T-helper 1 cell treated with Interleukin-12 subunit alpha and Interleukin-12 subunit beta and Interleukin-4 antibody, amounts not matched to agents 30 μg/mL and 1 μg/mL, for 36 hours (primary cell): ENCODE measurements at regions not wholly inside any gene's neighbourhood (a gene's known extent, or its start where the extent isn't known, plus 50 kb on each side); places are given as distances from the start of the nearest gene placed in this dataset.

Source experiments
- H3K27ac Mint-ChIP-seq: one replicate; pipeline ENCODE4 v1.8.0; 2021; ENCODE audit warnings: mild to moderate bottlenecking, mixed read lengths
- H3K27me3 Mint-ChIP-seq: one replicate; pipeline ENCODE4 v1.8.0; 2021; ENCODE audit warnings: low read depth, mixed read lengths
- H3K36me3 Mint-ChIP-seq: one replicate; pipeline ENCODE4 v1.8.0; 2021; ENCODE audit warnings: low read depth, mixed read lengths
- H3K4me1 Mint-ChIP-seq: one replicate; pipeline ENCODE4 v1.8.0; 2021; ENCODE audit warnings: low read depth, mixed read lengths
- H3K4me3 Mint-ChIP-seq: one replicate; pipeline ENCODE4 v1.8.0; 2021; ENCODE audit warnings: mild to moderate bottlenecking, moderate library complexity, mixed read lengths
- H3K9me3 Mint-ChIP-seq: one replicate; pipeline ENCODE4 v1.8.0; 2021; ENCODE audit warnings: mixed read lengths

DNA sequence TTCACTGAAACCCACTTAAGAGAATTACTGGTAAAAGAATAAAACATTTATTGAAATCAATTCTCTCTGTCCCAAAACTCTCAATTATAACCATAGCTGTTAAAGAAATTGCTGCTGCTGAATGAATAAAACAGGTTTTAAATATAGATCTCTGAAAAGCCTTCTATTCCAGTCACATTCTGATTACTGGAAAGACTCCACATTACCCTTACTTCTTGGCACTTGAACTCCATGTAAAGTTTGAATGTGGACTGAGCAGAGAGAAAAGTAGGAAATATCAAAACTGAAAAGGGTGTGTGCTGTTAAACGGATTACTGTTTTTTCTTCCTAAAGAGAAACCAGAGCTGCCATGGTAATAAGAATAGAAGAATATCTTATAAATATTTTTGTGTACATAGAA, 655.3 kb upstream of the SETBP1 start:
- no peaks in the 10 kb centered on the region for H3K36me3 Mint-ChIP-seq
- H3K4me3 Mint-ChIP-seq: no peak overlapping the region
- no peaks in the 10 kb centered on the region for H3K4me1 Mint-ChIP-seq
- no peak overlapping the region for H3K27ac Mint-ChIP-seq
- no peaks in the 10 kb centered on the region for H3K27me3 Mint-ChIP-seq
- peaks cover 9% of the 10 kb centered on the region for H3K9me3 Mint-ChIP-seq

DNA sequence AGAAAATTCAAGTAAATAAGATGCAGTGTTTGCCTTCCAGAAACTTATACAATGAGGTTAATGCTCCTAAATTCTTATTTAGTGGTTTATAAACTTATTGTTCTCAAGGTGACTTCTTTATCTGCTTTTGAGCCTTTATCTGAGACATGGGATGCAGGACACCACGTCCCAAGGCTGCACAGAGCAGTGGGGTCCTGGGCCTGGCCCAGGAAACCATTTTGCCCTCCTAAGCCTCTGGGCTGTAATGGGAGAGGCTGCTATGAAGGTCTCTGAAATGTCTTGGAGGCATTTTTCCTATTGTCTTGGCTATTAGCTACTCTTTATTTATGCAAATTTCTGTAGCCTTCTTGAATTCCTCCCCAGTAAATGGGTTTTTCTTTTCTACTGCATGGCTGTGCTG, 652.6 kb upstream of the SETBP1 start:
- Mint-ChIP-seq H3K36me3 (no peaks in the 10 kb centered on the region), H3K4me3 (no peak overlapping the region), H3K4me1 (no peaks in the 10 kb centered on the region)

DNA sequence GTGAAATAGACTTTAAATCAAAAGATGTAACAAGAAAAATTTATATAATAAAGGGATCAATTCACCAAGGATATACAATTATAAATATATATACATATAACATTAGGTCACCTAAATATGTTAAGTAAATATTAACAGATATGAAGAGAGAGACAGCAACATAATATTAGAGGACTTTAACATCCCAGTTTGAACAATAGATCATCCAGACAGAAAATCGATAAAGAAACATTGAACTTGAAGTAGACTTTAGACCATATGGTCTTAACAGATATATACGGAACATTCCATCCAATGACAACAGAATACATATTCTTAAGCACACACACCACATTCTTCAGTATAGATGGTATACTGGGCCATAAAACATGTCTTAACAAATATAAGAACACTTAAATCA, 649.6 kb upstream of the SETBP1 start:
- Mint-ChIP-seq H3K36me3 (no peaks in the 10 kb centered on the region), H3K4me1 (no peaks in the 10 kb centered on the region), H3K27ac (no peak overlapping the region), H3K27me3 (no peaks in the 10 kb centered on the region), H3K9me3 (peaks cover 8% of the 10 kb centered on the region), H3K4me3 (no peak overlapping the region)

More for the DNA sequence above, 652.6 kb upstream of the SETBP1 start:
- Mint-ChIP-seq H3K27me3 (no peaks in the 10 kb centered on the region), H3K9me3 (peaks cover 9% of the 10 kb centered on the region), H3K27ac (no peak overlapping the region)

DNA sequence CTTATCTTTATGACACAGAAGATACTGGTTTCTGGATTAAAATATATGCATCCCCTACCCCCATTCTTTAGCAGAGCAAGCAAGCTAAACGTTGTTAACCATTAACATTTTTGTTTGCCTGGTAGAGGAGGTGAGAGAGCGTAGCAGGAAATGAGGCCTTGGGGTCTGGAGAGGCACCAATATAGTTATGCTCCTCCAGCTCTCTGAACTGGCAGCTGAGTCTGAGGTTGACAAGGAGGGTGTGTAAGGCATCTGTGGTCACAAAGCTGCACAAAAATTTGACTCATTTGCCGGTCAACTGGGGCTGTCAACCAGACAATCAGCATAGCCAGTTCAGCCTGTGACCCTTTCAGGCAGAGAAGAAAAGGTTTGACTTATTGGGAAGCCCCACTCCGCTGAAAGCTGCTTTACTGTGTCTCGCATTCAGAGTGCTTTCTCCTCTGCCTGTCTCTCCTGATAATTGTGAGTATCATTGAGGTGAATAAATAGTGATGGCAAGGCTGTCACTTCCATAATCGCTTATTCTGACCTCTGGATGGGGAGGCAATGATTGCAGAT, 647.5 kb upstream of the SETBP1 start:
- H3K27me3 Mint-ChIP-seq: no peaks in the 10 kb centered on the region

DNA sequence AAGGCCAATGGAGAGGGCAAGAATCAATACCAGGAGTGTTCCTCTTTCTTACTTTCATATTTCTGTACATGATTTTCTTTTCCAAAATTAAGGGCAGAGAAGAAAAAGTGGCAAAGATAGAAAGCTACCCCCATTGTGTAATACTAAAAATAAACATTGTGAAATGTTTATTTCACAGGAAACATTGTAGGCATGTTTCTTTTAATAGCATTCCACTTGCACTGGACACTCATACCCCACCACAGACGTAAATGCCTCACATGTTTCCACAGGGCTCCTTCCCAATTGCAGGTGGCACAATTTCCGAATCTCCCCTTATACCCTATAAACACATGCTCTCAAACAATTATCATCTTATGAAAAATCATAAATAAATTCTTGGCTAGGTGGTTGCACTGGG, 645.1 kb upstream of the SETBP1 start:
- Mint-ChIP-seq H3K27me3 (no peaks in the 10 kb centered on the region), H3K36me3 (no peaks in the 10 kb centered on the region), H3K9me3 (peaks cover 3% of the 10 kb centered on the region), H3K4me3 (no peak overlapping the region), H3K27ac (no peak overlapping the region), H3K4me1 (no peaks in the 10 kb centered on the region)

More for the DNA sequence above, 647.5 kb upstream of the SETBP1 start:
- no peak overlapping the region for H3K4me3 Mint-ChIP-seq
- no peak overlapping the region for H3K27ac Mint-ChIP-seq
- no peaks in the 10 kb centered on the region for H3K4me1 Mint-ChIP-seq
- H3K9me3 Mint-ChIP-seq: peaks cover 8% of the 10 kb centered on the region
- H3K36me3 Mint-ChIP-seq: no peaks in the 10 kb centered on the region

DNA sequence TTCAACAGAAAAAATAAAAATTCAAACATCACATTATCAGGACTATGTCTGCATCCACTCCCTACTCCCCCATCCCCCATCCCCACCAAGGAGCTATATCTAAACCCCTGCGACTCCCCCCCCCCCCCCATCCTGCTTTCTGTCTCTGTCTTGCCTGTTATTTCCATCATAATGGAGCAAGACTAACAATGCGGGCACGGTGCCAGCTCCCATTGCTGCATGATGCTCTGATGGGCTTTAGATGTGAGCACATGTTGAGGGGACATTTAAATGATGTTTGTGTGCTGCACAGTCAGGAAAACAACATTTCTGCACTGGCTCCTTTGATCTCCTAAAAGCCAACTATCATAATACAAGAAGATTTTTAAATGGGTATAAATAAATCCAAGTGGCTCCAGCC, 644.2 kb upstream of the SETBP1 start:
- Mint-ChIP-seq H3K9me3 (peaks cover 3% of the 10 kb centered on the region), H3K4me3 (no peak overlapping the region), H3K27me3 (no peaks in the 10 kb centered on the region), H3K36me3 (no peaks in the 10 kb centered on the region), H3K27ac (no peak overlapping the region), H3K4me1 (no peaks in the 10 kb centered on the region)

DNA sequence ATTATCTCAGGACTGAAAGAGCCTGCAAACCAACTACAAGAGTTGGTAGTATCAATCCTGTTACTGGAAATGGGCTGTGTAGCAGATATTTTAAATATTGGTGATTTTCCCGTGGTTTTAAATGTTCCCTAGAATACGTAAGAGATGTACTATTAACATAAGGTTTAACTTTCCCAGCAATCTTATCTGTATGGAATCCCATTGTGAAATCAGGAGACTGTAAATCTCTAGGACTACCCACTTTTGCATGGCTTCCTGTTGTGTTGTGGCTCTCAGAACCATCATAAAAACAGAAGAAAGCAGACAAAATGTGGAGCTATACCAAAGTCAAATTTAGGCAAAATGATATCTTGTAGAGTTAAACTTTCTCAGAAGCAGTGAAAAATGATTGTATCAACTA, 641.5 kb upstream of the SETBP1 start:
- Mint-ChIP-seq H3K36me3 (no peaks in the 10 kb centered on the region), H3K4me1 (no peaks in the 10 kb centered on the region), H3K27ac (no peak overlapping the region), H3K27me3 (no peaks in the 10 kb centered on the region), H3K4me3 (no peak overlapping the region), H3K9me3 (peaks cover 3% of the 10 kb centered on the region)

DNA sequence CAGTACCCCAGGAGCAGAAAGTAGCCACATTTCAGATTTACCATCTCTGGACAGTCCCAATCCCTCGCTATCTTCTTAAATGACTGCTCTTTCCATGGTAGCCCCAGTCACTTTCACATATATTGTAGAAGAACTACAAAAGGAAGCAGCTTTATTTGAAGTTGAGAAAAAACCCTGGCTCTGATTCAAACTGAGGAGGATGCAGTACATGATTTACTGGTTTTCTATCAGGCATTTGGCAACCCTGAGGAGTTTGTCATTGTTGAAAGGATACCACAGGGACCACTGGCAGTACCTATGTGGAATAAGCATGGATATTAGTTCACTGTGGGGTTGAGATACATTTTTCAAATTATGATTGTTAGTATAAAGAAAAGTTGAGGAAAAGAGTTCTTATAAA, 640.9 kb upstream of the SETBP1 start:
- H3K27me3 Mint-ChIP-seq: no peaks in the 10 kb centered on the region
- no peak overlapping the region for H3K4me3 Mint-ChIP-seq
- H3K36me3 Mint-ChIP-seq: no peaks in the 10 kb centered on the region
- H3K27ac Mint-ChIP-seq: no peak overlapping the region
- peaks cover 3% of the 10 kb centered on the region for H3K9me3 Mint-ChIP-seq
- no peaks in the 10 kb centered on the region for H3K4me1 Mint-ChIP-seq

DNA sequence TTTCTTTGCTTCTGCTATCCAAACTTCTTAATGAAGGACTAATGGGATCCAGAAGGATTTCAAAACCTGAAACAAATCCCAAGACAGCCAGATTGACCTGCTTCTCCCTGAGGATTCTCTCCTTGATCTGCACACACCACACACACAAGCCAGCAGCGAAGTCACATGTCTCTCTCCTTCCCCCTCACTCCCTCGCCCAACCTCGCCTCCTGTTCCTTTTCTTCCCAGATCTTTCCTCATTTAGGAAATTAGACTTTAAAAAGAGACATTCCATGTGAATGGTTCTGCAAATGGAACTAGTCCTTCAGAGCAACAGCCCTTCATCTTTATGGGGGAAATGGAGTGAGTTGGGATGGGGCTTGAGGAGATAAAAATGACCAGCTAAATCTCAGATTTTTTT, 639.1 kb upstream of the SETBP1 start:
- no peaks in the 10 kb centered on the region for H3K9me3 Mint-ChIP-seq
- H3K4me1 Mint-ChIP-seq: no peaks in the 10 kb centered on the region
- H3K27ac Mint-ChIP-seq: no peak overlapping the region
- no peak overlapping the region for H3K4me3 Mint-ChIP-seq
- H3K36me3 Mint-ChIP-seq: no peaks in the 10 kb centered on the region
- no peaks in the 10 kb centered on the region for H3K27me3 Mint-ChIP-seq

DNA sequence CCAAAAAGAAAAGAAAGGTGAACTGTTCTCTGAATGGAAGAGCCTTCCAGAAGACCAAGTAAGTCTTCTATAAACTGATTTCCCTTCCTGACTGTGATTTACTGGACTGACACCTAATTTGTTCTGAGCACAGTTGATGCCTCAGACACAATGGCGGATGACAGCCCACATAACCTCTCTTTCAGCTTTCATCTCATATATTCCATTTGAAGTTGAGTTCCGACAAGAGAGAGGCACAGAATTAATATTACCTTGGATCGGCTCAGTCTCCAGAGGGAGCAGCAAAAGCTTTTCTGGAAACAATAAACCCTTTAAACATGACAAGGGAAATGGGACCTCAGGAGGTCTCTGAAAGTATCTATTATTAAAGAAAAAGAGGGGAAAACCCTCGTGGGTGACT, 638.7 kb upstream of the SETBP1 start:
- H3K4me1 Mint-ChIP-seq: no peaks in the 10 kb centered on the region
- H3K27ac Mint-ChIP-seq: no peak overlapping the region
- no peak overlapping the region for H3K4me3 Mint-ChIP-seq
- no peaks in the 10 kb centered on the region for H3K9me3 Mint-ChIP-seq
- H3K27me3 Mint-ChIP-seq: no peaks in the 10 kb centered on the region
- H3K36me3 Mint-ChIP-seq: no peaks in the 10 kb centered on the region

DNA sequence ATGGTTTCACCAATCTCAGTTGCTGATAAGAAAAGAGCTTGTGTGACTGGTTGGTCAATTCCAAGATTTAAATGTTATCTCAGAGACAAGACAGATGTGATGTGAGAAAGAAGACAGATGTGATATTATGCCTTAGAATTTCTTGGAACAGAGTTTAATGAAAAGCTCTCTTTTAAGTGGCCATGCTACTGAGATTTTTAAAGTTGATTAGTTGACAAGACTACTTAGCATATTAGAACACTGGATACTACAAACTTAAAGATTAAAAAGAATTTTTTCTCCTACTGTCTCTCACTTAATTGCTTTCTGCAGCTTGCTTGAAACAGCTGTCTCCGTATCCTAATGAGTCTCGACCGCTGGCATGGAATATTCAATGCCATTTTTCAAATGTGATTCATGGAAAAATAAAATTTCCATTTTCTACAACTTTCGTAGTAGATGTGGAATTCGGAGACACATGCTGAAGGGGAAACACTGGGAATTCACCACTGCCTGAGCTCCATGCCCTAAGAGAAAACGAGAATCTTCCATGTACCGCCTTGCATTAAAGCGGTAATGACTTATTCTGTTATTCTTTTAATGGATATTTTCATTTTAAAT, 634.2 kb upstream of the SETBP1 start:
- H3K27ac Mint-ChIP-seq: no peak overlapping the region
- no peaks in the 10 kb centered on the region for H3K36me3 Mint-ChIP-seq
- no peaks in the 10 kb centered on the region for H3K9me3 Mint-ChIP-seq
- H3K4me3 Mint-ChIP-seq: no peak overlapping the region
- no peaks in the 10 kb centered on the region for H3K27me3 Mint-ChIP-seq
- no peaks in the 10 kb centered on the region for H3K4me1 Mint-ChIP-seq

DNA sequence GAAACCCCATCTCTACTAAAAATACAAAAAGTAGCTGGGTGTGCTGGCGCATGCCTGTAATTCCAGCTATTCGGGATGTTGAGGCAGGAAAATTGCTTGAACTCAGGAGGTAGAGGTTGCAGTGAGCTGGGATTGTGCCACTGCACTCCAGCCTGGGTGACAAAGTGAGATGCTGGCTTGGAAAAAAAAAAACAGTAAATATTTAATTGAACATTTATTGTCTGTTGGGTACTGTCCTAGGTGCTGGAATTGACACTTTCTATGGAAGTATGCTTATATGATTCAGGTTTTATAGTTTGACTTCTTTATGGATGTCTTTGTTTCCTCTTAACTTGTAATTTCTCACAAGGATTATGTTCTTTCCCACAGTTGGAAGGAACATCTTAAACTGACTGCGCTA, 633.1 kb upstream of the SETBP1 start:
- H3K36me3 Mint-ChIP-seq: no peaks in the 10 kb centered on the region
- no peak overlapping the region for H3K4me3 Mint-ChIP-seq
- no peaks in the 10 kb centered on the region for H3K9me3 Mint-ChIP-seq
- no peaks in the 10 kb centered on the region for H3K27me3 Mint-ChIP-seq
- H3K4me1 Mint-ChIP-seq: no peaks in the 10 kb centered on the region
- H3K27ac Mint-ChIP-seq: no peak overlapping the region

DNA sequence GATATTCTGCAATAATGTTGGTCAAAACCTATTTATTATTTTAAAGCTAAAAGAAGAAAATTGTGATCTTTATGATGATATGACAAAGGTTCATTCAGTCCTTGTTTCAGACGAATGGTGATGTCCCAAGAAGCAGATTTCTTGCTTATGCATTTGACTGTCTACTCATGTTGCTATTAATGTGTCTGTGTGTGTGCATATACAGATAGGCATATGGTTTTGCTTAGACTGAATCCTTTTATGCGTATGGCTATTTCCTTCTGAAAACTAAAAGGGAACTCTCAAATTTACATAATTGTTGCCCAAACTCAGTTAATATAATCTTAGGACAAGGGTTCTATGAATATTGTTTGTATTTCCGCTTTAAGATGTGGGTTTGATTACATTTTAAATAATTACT, 632.3 kb upstream of the SETBP1 start:
- H3K27me3 Mint-ChIP-seq: no peaks in the 10 kb centered on the region
- no peaks in the 10 kb centered on the region for H3K9me3 Mint-ChIP-seq
- H3K4me3 Mint-ChIP-seq: no peak overlapping the region
- H3K27ac Mint-ChIP-seq: no peak overlapping the region
- no peaks in the 10 kb centered on the region for H3K36me3 Mint-ChIP-seq
- H3K4me1 Mint-ChIP-seq: no peaks in the 10 kb centered on the region

DNA sequence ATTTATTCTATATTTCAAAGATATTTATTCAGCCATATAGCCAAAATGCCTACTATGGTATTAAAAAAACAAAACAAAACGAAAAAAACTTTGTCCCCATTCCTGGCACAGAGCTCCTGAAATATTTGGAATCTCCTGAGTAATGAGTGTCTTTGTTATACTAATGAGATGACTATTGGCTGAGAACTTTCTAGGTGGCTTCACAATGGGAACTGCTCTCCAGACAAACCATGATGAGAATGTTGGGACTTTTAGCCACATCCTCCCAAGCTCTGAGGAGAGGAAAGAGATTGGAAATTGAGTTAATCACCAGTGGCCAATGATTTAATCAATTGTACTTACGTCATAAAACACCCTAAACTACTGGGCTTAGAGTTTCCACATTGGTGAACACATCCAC, 631.8 kb upstream of the SETBP1 start:
- no peaks in the 10 kb centered on the region for H3K9me3 Mint-ChIP-seq
- no peak overlapping the region for H3K27ac Mint-ChIP-seq
- H3K4me3 Mint-ChIP-seq: no peak overlapping the region
- no peaks in the 10 kb centered on the region for H3K27me3 Mint-ChIP-seq
- no peaks in the 10 kb centered on the region for H3K36me3 Mint-ChIP-seq
- no peaks in the 10 kb centered on the region for H3K4me1 Mint-ChIP-seq

DNA sequence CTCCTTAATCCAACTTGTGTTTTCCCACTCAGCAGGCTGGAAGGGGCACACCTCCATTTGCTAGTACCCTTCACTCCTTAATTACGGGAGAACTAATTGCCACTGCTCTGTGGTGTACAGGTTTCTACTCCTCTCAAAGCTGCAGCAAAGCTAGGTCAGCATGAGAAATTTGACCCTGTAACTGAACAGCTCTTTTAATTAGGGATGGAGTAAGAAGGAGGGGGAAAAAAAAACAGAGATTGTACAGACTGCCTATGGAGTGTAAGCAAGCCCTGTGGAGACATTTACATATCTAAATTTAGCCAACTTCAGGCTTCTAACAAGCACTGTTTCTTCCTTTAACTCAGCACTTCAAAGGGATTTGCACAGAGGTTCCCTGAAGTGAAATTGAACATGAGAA, 629.7 kb upstream of the SETBP1 start:
- H3K27ac Mint-ChIP-seq: no peak overlapping the region
- no peaks in the 10 kb centered on the region for H3K4me1 Mint-ChIP-seq
- H3K4me3 Mint-ChIP-seq: no peak overlapping the region
- H3K27me3 Mint-ChIP-seq: no peaks in the 10 kb centered on the region
- no peaks in the 10 kb centered on the region for H3K36me3 Mint-ChIP-seq
- H3K9me3 Mint-ChIP-seq: no peaks in the 10 kb centered on the region

DNA sequence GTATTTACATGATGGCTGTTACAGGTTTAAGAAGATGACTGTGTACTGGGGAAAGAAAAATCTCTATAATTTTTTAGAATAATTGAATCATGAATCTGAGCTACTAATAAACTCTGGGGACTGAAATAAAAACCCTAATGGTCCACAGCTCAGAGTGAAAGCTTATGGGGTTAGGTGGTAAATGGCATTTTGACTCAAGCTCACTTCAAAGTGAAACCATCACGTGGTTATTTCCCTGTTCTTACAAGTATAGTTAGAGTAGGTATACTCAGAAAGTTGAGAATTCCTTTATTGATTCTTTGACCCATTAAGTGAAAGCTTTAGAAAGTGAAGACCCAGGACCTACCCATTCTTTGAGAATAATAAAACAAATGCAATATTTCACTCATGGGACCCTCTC, 626.2 kb upstream of the SETBP1 start:
- Mint-ChIP-seq H3K27ac (no peak overlapping the region), H3K27me3 (no peaks in the 10 kb centered on the region), H3K36me3 (no peaks in the 10 kb centered on the region), H3K9me3 (no peaks in the 10 kb centered on the region), H3K4me3 (no peak overlapping the region), H3K4me1 (no peaks in the 10 kb centered on the region)
